Tibial nerve (tissue), 4 donors: ENCODE measurements at regions not wholly inside any gene's neighbourhood (a gene's known extent, or its start where the extent isn't known, plus 50 kb on each side); places are given as distances from the start of the nearest gene placed in this dataset.

Source experiments
- CTCF ChIP-seq, 5 experiments: fragments of 200-600 bp in 3 of 5; fragments of 450-650 bp in 2 of 5; sonication (generic) in 3 of 5; IDR thresholded peaks; one replicate each; pipeline ENCODE4 v1.5.1; 2016 to 2019; ENCODE audit warnings: antibody characterized with exemption in 5 of 5, mild to moderate bottlenecking in 3 of 5, moderate library complexity in 2 of 5
- EP300 ChIP-seq, 2 donors: sonication (generic); formaldehyde crosslinking; IDR thresholded peaks; one replicate each; pipeline ENCODE4 v1.6.1; 2017; ENCODE audit warnings: antibody characterized with exemption in 2 of 2, mild to moderate bottlenecking in 1 of 2

GRCh38 chr15:46555547-46555946 is 920.7 kb downstream of the SQOR start:
- TF ChIP-seq CTCF (IDR thresholded peaks at IDR 0.05): no peak
- TF ChIP-seq EP300 (IDR thresholded peaks at IDR 0.05): no peak
